ENCODE measurements at regions not wholly inside any gene's neighbourhood (a gene's known extent, or its start where the extent isn't known, plus 50 kb on each side); places are given as distances from the start of the nearest gene placed in this dataset.

DNA sequence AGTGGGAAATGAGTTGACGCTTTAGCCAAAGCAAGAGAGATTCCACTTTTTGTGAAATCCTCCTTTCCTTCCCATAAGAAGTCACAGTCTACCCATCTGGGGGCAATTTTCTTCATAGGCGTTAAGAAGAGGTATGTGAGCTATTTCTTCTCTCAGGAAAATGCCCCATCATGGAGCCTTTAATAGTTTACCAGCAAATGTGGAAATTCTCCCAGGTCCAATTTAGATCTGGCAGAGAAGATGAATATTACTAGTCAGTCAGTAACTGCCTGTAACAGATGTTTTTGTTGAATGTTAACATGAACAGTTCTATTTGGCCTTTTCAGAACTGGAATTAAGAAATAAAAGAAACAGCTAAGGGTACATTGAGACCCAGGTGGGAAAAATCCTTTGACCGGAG lies 156.4 kb upstream of the RFX3 start:
- TF ChIP-seq POLR2A (IDR thresholded peaks at IDR 0.05; ENCODE audit: low read depth, low read length) (no peak), POLR2AphosphoS5 (IDR thresholded peaks at IDR 0.05; ENCODE audit: low read depth, low read length) (no peak)
